A673 (cell line): ENCODE measurements at regions not wholly inside any gene's neighbourhood (a gene's known extent, or its start where the extent isn't known, plus 50 kb on each side); places are given as distances from the start of the nearest gene placed in this dataset.

Experiments used
- BruUV-seq: library from RNA; stranded (reverse); fragments of 400-500 nt; replicated peaks from 2 replicates; lab custom pipeline; 2021; lab: Mats Ljungman, UMichigan
- CTCF ChIA-PET: fragments of 300-600 bp; sonication (Branson Sonifier 250); formaldehyde crosslinking; loops from one replicate; lab custom pipeline; 2022; ENCODE audit warnings: antibody characterized with exemption; lab: Charles Lee
- POLR2A ChIA-PET: fragments of 300-600 bp; sonication (Branson Sonifier 250); formaldehyde crosslinking; loops from one replicate; lab custom pipeline; 2022; ENCODE audit warnings: antibody characterized with exemption; ENCODE audit not compliant: low non-redundant PET; lab: Charles Lee
- DNase-seq: peaks from one replicate; pipeline ENCODE4 v3.0.0-alpha.2; 2015; ENCODE audit warnings: low spot score
- H3K27ac ChIP-seq: fragments of 200-600 bp; sonication (generic); 2 replicates; pipeline ENCODE4 v1.5.1; 2016; ENCODE audit warnings: mixed run types, low read depth, mild to moderate bottlenecking, mixed read lengths, antibody characterized with exemption, low read length; ENCODE audit not compliant: poor library complexity, severe bottlenecking
- H3K27me3 ChIP-seq: fragments of 200-600 bp; sonication (generic); replicated peaks from 2 replicates; pipeline ENCODE4 v1.6.1; 2017; ENCODE audit warnings: mixed run types, low read depth, mild to moderate bottlenecking, mixed read lengths, antibody characterized with exemption, low read length; ENCODE audit not compliant: insufficient read depth, poor library complexity
- H3K36me3 ChIP-seq: fragments of 200-600 bp; sonication (generic); 2 replicates; pipeline ENCODE4 v1.6.1; 2016; ENCODE audit warnings: mixed run types, mild to moderate bottlenecking, mixed read lengths, antibody characterized with exemption, low read length; ENCODE audit not compliant: insufficient read depth, poor library complexity, severe bottlenecking
- H3K4me1 ChIP-seq: fragments of 200-600 bp; sonication (generic); 2 replicates; pipeline ENCODE4 v1.6.1; 2017; ENCODE audit warnings: mixed run types, mild to moderate bottlenecking, mixed read lengths, antibody characterized with exemption, low read length; ENCODE audit not compliant: insufficient read depth, poor library complexity, severe bottlenecking
- H3K4me3 ChIP-seq: fragments of 200-600 bp; sonication (generic); 2 replicates; pipeline ENCODE4 v1.5.1; 2016; ENCODE audit warnings: low read depth, mixed run types, mild to moderate bottlenecking, mixed read lengths, low read length; ENCODE audit not compliant: poor library complexity, severe bottlenecking
- H3K9me3 ChIP-seq: fragments of 200-600 bp; sonication (generic); 2 replicates; pipeline ENCODE4 v1.6.1; 2016; ENCODE audit warnings: mixed run types, low read depth, mild to moderate bottlenecking, mixed read lengths, antibody characterized with exemption, low read length; ENCODE audit not compliant: poor library complexity, severe bottlenecking
- EZH2 ChIP-seq: fragments of 200-600 bp; sonication (generic); IDR thresholded peaks from 2 replicates; pipeline ENCODE4 v1.6.1; 2017; ENCODE audit warnings: borderline replicate concordance, low read depth, mild to moderate bottlenecking, mixed read lengths, antibody characterized with exemption, low read length; ENCODE audit not compliant: poor library complexity, severe bottlenecking
- intact Hi-C: fragments of 100-400 bp; cut with micrococcal nuclease; formaldehyde crosslinking; loops from one replicate; pipeline ENCODE4 v1.10.0; 2022; ENCODE audit not compliant: unreplicated experiment
- TF ChIP-seq, protein P1 (sequence below): fragments of 300-800, 200-600 bp; sonication (generic); conservative IDR thresholded peaks from 2 replicates; pipeline ENCODE4 v1.5.1; 2017; ENCODE audit warnings: low read depth, mild to moderate bottlenecking, antibody characterized with exemption, low read length, moderate library complexity, mixed read lengths

DNA sequence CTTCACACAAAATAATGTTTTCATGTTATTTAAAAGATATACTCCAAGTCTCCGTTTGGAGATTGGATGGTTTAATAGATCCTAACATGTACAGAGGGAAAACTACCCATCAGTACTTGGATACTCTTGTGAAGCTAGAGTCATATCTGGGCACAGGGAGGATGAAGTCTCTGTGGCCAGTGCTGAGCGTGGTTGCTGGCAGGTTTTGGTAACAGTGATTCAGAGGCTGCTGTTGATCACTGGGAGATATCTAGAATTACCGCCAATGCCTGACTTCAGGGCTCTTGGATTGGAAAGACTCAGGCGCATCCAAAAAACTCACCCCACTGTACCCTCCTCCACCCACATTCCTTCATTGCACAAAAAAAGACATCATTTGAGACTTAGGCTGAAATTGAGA, 107.2 kb upstream of the PGRMC2 start:
- DNase-seq, result no peak
- POLR2A ChIA-PET, result no interaction called here
- no peak overlapping the region for H3K27ac ChIP-seq

DNA sequence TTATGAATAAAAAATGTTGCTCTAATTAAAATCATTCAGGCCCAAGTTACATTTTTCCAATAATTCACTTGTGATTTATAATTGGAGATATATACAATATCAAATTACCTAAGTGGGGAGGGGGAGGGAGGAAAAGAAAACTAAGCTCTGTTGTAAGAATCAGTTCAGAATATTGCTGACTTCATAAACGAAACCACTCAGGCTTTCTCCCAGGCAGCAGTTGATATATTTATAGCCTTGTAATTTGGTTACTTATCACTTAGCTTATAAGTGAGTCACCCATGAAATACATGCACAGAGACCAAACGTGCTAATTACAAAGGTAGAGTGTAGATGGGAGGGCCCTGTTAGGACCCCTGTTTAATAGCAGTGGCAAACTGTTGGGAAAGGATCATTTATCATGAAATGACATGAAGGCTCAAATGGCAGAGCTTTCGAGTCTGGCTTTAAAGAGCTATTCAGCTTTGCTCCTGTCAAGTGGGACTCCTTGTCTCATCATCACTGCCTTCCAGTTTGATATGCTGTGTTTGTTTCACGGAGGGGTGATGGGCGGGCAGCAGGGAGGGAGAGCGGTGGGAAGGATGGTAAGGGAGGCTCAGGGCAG, 105.6 kb upstream of the PGRMC2 start:
- Histone ChIP-seq H3K27ac (no peak overlapping the region), H3K4me3 (no peak overlapping the region), H3K36me3 (no peaks in the 10 kb centered on the region), H3K9me3 (no peaks in the 10 kb centered on the region), H3K4me1 (peaks cover 8% of the 10 kb centered on the region), H3K27me3 (no peaks in the 10 kb centered on the region)
- intact Hi-C loops, result no loop called here
- TF ChIP-seq, protein P1, sequence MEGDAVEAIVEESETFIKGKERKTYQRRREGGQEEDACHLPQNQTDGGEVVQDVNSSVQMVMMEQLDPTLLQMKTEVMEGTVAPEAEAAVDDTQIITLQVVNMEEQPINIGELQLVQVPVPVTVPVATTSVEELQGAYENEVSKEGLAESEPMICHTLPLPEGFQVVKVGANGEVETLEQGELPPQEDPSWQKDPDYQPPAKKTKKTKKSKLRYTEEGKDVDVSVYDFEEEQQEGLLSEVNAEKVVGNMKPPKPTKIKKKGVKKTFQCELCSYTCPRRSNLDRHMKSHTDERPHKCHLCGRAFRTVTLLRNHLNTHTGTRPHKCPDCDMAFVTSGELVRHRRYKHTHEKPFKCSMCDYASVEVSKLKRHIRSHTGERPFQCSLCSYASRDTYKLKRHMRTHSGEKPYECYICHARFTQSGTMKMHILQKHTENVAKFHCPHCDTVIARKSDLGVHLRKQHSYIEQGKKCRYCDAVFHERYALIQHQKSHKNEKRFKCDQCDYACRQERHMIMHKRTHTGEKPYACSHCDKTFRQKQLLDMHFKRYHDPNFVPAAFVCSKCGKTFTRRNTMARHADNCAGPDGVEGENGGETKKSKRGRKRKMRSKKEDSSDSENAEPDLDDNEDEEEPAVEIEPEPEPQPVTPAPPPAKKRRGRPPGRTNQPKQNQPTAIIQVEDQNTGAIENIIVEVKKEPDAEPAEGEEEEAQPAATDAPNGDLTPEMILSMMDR, result no peak
- no peak for TF ChIP-seq EZH2
- DNase-seq, result peak; percentile 37
- ChIA-PET CTCF (interaction anchor here (1.5 kb wide), 1 partner anchor 35 kb away, joined by 4 read pairs; no protein-coding TSS in a partner anchor), POLR2A (no interaction called here)
- BruUV-seq, result no TSS peak

More for the DNA sequence above, 107.2 kb upstream of the PGRMC2 start:
- Histone ChIP-seq H3K9me3 (no peaks in the 10 kb centered on the region), H3K27me3 (no peaks in the 10 kb centered on the region), H3K36me3 (no peaks in the 10 kb centered on the region), H3K4me3 (no peak overlapping the region), H3K4me1 (peaks cover 8% of the 10 kb centered on the region)
- no TSS peak for BruUV-seq
- intact Hi-C loops, result no loop called here
- TF ChIP-seq EZH2, result no peak
- TF ChIP-seq, protein P1, result no peak
- CTCF ChIA-PET, result no interaction called here

DNA sequence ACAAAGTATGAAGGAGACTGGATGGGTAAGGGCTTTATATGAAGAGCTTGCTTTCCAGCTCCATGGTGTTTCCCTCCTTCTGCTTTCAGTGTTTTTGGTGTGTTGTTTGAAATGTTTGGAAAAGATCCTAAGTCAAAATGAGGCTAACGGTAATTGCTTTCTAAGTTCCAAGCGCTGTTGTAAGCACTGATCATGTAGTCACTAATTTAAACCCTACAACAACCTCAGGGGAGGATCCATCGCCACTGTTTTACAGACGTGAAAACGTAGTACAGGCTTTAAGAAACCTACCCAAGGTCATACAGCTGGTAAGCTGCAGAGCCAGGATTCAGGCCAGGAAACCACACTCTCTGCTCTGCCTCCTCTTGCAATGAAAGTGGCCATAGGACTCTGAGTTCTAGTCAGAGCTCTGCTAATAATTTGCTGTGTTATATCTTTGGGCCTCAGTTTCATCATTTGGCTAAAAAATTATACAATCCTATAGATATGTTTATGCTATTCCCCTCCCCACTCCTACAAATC, 102.9 kb upstream of the PGRMC2 start:
- ChIA-PET POLR2A (no interaction called here), CTCF (no interaction called here)
- H3K9me3 ChIP-seq, result no peaks in the 10 kb centered on the region
- intact Hi-C loops, result no loop called here
- TF ChIP-seq EZH2, result no peak
- TF ChIP-seq, protein P1, result no peak
- no peak overlapping the region for H3K27ac ChIP-seq
- no peak overlapping the region for H3K4me3 ChIP-seq
- no peaks in the 10 kb centered on the region for H3K27me3 ChIP-seq
- peaks cover 28% of the 10 kb centered on the region for H3K4me1 ChIP-seq
- no peak for DNase-seq
- H3K36me3 ChIP-seq, result no peaks in the 10 kb centered on the region
- no TSS peak for BruUV-seq
